Astrocyte of the hippocampus (primary cell): ENCODE measurements at regions not wholly inside any gene's neighbourhood (a gene's known extent, or its start where the extent isn't known, plus 50 kb on each side); places are given as distances from the start of the nearest gene placed in this dataset.
"Not testable (repeated sequence)": the region's sequence is repeated elsewhere in the genome, so short reads cannot be mapped to it uniquely, and the experiment has no call there.

Source experiments
- DNase-seq: peaks from one replicate; pipeline ENCODE4 v3.0.0; 2011; ENCODE audit warnings: low read depth, low spot score

GRCh38 chr7:8314566-8314965, 52.6 kb upstream of the ICA1 start:
- DNase-seq = no peak

DNA sequence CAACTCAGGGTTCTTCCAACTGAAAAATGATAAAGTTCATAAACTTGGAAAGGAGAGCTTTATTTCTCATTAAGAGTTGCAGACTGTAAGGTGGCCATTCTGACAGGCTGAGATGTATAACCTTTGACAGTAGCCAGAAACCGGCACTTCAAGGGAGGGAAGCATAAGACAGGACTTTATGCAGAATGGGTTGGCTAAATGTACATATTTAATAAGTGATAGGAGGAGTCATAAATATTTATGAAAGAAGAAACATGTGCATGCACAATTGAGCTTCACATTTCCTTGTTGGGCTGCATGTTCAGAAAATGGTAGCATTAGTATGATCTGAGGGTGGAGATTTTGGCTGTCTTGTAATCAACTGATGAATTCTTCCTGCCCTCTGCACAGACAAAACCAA, 57.1 kb upstream of the ICA1 start:
- no peak for DNase-seq

DNA sequence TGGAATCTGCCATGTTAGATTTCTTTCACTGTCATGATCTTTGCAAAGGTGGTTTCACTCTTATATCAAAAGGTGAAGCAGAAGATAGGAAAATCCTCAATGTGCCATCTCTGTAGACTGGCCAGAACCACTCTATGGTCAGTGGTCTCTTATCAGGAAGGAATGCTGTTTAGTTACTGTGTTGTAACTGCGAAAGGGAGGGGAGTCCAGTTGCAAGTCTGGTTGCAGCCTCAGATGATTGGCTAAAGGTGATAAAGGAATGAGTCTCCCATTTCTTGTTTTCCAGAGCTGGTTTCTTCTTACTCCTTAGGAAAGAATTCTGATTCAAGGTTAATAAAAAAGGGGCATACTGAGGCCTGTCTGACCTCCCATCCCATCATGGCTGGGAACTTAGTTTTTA, 58.2 kb upstream of the ICA1 start:
- no peak for DNase-seq

- no peak for DNase-seq
Observed at GRCh38 chr7:8321312-8321711, 59.3 kb upstream of the ICA1 start.

DNA sequence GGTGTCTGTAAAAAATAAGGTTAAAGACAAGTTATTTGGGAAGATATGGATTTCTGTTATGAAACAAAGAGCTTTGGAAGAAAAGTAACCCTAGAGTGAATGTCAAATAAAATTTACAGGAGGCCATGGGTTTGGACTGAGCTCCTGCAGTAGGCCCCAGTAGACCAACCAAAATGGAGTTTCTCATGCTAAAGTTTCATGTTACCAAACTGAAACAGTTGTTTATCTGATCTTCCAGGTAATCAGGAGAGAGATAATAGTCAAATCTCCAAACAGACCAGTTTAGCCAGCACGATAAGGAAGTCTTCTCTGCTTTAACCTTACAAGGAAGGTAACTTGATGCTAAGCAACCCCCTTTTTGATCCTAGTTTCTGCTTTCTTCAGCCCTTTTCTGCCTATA, 60.7 kb upstream of the ICA1 start:
- no peak for DNase-seq

GRCh38 chr7:8325067-8325466, 63.1 kb upstream of the ICA1 start:
- DNase-seq = peak; percentile 4

- no peak for DNase-seq
Observed at GRCh38 chr7:8327199-8327598, 65.2 kb upstream of the ICA1 start.

DNA sequence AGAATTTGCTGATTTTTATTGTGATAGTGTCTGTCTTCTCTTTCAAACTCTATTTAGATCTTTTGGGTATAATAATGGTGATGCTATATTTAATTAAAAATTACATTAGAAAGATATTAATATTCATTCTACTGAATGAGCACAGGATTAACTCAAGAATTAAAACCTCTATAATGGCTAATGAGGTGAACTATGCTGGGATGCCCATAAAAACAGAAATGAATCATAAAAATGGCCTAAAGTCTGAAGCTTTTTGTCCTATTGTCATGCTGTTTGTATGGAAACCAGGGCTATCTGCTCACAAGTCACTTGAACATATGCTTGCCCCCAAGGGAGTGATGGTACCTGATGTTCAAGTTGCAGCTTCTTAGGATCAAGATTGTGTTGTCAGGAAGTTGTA, 76.2 kb upstream of the ICA1 start:
- DNase-seq = no peak

DNA sequence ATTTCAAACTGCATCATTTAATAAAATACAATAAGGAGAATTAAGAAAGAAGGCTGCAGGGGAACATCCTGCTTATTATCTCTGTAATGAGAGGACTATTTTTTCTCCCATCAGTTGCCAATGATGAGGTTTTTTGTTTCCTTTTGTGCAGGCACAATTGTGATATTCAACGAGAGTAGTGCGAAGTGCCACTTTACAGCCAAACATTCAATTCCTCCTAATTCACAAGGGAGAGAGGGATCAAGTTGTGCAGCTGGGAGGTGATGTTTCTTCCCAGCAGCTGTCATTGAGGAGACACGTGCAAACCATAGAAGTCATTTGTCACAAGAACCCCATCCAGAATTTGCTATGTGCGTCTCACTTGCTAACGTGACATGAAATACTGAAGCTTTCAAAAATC, 81.6 kb upstream of the ICA1 start:
- no peak for DNase-seq

- DNase-seq = not testable (repeated sequence)
Observed at GRCh38 chr7:8347395-8347794, 85.4 kb upstream of the ICA1 start.

DNA sequence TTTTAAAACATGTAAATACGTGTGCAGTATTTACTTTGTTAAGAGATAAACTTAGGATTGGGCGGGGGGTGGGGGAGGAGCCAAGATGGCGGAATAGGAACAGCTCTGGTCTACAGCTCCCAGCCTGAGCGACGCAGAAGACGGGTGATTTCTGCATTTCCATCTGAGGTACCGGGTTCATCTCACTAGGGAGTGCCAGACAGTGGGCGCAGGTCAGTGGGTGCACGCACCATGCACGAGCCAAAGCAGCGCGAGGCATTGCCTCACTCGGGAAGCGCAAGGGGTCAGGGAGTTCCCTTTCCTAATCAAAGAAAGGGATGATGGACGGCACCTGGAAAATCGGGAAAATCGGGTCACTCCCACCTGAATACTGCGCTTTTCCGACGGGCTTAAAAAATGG, 81.8 kb upstream of the NXPH1 start:
- not testable (repeated sequence) for DNase-seq

- no peak for DNase-seq
Observed at GRCh38 chr7:8353991-8354390, 79.4 kb upstream of the NXPH1 start.

GRCh38 chr7:8354503-8354902, 78.9 kb upstream of the NXPH1 start:
- no peak for DNase-seq

- DNase-seq = no peak
Observed at GRCh38 chr7:8356071-8356470, 77.3 kb upstream of the NXPH1 start.

GRCh38 chr7:8357536-8357935, 75.9 kb upstream of the NXPH1 start:
- no peak for DNase-seq

- DNase-seq = no peak
Observed at GRCh38 chr7:8360564-8361153, 72.8 kb upstream of the NXPH1 start.

GRCh38 chr7:8362723-8363369, 70.6 kb upstream of the NXPH1 start:
- DNase-seq = no peak

- no peak for DNase-seq
Observed at GRCh38 chr7:8363407-8364015, 69.9 kb upstream of the NXPH1 start.

DNA sequence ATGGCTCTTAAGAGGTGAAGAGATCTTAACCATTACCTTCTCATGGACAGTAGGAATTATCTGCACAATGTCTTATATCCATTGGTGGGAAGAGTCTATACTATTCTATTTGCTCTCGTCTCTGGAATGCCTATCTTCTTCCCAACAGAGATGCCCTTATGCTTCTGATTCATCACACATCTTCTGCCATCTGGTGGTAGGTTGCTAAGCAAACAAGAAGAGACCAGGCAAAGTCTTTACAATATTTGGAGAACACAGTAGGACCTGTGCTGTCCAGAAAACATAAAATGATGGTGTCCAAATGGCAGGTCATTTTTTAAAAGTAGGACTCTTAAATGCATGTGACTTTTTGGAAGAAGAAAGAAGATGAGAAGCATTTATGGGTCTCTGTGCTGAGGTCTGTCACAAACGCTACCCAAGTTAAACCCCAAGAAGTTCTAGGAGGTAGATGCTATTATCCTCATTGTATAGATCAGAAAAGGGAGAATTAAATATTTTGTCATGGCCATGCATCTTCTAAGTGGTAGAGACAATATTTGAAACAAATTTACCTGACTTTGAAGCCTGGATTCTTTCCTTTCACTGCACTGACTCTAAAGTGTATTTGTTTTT, 67.8 kb upstream of the NXPH1 start:
- peak; percentile 0 for DNase-seq

- DNase-seq = not testable (repeated sequence)
Observed at GRCh38 chr7:8368007-8368406, 65.4 kb upstream of the NXPH1 start.

- no peak for DNase-seq
Observed at GRCh38 chr7:8371742-8372141, 61.7 kb upstream of the NXPH1 start.

DNA sequence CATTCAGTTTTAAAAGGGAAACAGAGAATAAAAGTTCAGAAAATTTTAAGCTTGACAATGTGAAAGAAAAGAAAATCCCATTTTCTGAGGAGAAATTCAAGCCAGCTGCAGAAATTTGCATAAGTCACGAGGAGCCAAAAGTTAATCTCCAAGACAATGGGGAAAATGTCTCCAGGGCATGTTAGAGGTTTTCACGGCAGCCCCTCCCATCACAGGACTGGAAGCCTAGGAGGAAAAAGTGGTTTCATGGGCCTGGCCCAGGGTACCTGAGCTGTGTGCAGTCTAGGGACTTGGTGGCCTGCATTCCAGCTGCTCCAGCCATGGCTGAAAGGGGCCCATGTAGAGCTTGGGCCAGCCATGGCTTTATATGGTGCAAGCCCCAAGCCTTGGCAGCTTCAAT, 59.6 kb upstream of the NXPH1 start:
- DNase-seq = no peak
